ENCODE measurements at regions not wholly inside any gene's neighbourhood (a gene's known extent, or its start where the extent isn't known, plus 50 kb on each side); places are given as distances from the start of the nearest gene placed in this dataset.
"Not testable (repeated sequence)": the region's sequence is repeated elsewhere in the genome, so short reads cannot be mapped to it uniquely, and the experiment has no call there.

- not testable (repeated sequence) for DNase-seq (ENCODE audit: low read depth in 4 of 4, low spot score in 3 of 4)
Measured at GRCh38 chr4:9505341-9505740, 61.1 kb downstream of the DEFB131A start.

- DNase-seq (ENCODE audit: low read depth in 4 of 4, low spot score in 3 of 4): not testable (repeated sequence)
Measured at GRCh38 chr4:9506672-9507071, 62.5 kb downstream of the DEFB131A start.

GRCh38 chr4:9512941-9513340 lies 68.7 kb downstream of the DEFB131A start:
- not testable (repeated sequence) for DNase-seq (ENCODE audit: low read depth in 4 of 4, low spot score in 3 of 4)

GRCh38 chr4:9519631-9520030 lies 75.4 kb downstream of the DEFB131A start:
- DNase-seq (ENCODE audit: low read depth in 4 of 4, low spot score in 3 of 4): not testable (repeated sequence)

- not testable (repeated sequence) for DNase-seq (ENCODE audit: low read depth in 4 of 4, low spot score in 3 of 4)
Measured at GRCh38 chr4:9522903-9523302, 78.7 kb downstream of the DEFB131A start.

- not testable (repeated sequence) for DNase-seq (ENCODE audit: low read depth in 4 of 4, low spot score in 3 of 4)
Measured at GRCh38 chr4:9524406-9524805, 80.2 kb downstream of the DEFB131A start.

- peak; percentile 52 to 71 (median 63) for DNase-seq (ENCODE audit: low read depth in 4 of 4, low spot score in 3 of 4)
Measured at GRCh38 chr4:9532134-9532862, 88.1 kb downstream of the DEFB131A start.

GRCh38 chr4:9532863-9533192 lies 88.6 kb downstream of the DEFB131A start:
- not testable (repeated sequence) for DNase-seq (ENCODE audit: low read depth in 4 of 4, low spot score in 3 of 4)

GRCh38 chr4:9537101-9537500 lies 92.9 kb downstream of the DEFB131A start:
- not testable (repeated sequence) for DNase-seq (ENCODE audit: low read depth in 4 of 4, low spot score in 3 of 4)

- DNase-seq (ENCODE audit: low read depth in 4 of 4, low spot score in 3 of 4): not testable (repeated sequence)
Measured at GRCh38 chr4:9539939-9540520, 95.8 kb downstream of the DEFB131A start.

GRCh38 chr4:9541388-9541915 lies 97.2 kb downstream of the DEFB131A start:
- DNase-seq (ENCODE audit: low read depth in 4 of 4, low spot score in 3 of 4): not testable (repeated sequence)

GRCh38 chr4:9544851-9545250 lies 100.6 kb downstream of the DEFB131A start:
- not testable (repeated sequence) for DNase-seq (ENCODE audit: low read depth in 4 of 4, low spot score in 3 of 4)

- not testable (repeated sequence) for DNase-seq (ENCODE audit: low read depth in 4 of 4, low spot score in 3 of 4)
Measured at GRCh38 chr4:9547470-9547869, 103.3 kb downstream of the DEFB131A start.

GRCh38 chr4:9556076-9556475 lies 111.9 kb downstream of the DEFB131A start:
- not testable (repeated sequence) for DNase-seq (ENCODE audit: low read depth in 4 of 4, low spot score in 3 of 4)

- not testable (repeated sequence) for DNase-seq (ENCODE audit: low read depth in 4 of 4, low spot score in 3 of 4)
Measured at GRCh38 chr4:9577869-9578268, 133.7 kb downstream of the DEFB131A start.

GRCh38 chr4:9582880-9583279 lies 138.7 kb downstream of the DEFB131A start:
- not testable (repeated sequence) for DNase-seq (ENCODE audit: low read depth in 4 of 4, low spot score in 3 of 4)

- no peak for DNase-seq (ENCODE audit: low read depth in 4 of 4, low spot score in 3 of 4)
Measured at GRCh38 chr4:9592010-9592409, 147.8 kb downstream of the DEFB131A start.

- no peak for DNase-seq (ENCODE audit: low read depth in 4 of 4, low spot score in 3 of 4)
Measured at GRCh38 chr4:9594948-9595347, 150.7 kb downstream of the DEFB131A start.

- not testable (repeated sequence) for DNase-seq (ENCODE audit: low read depth in 4 of 4, low spot score in 3 of 4)
Measured at GRCh38 chr4:9595531-9595930, 151.3 kb downstream of the DEFB131A start.

- DNase-seq (ENCODE audit: low read depth in 4 of 4, low spot score in 3 of 4): no peak
Measured at GRCh38 chr4:9599266-9599665, 155.1 kb downstream of the DEFB131A start.

GRCh38 chr4:9600246-9600645 lies 156.0 kb downstream of the DEFB131A start:
- DNase-seq (ENCODE audit: low read depth in 4 of 4, low spot score in 3 of 4): no peak

- no peak for DNase-seq (ENCODE audit: low read depth in 4 of 4, low spot score in 3 of 4)
Measured at GRCh38 chr4:9602389-9602914, 158.2 kb downstream of the DEFB131A start.
